ENCODE measurements at regions not wholly inside any gene's neighbourhood (a gene's known extent, or its start where the extent isn't known, plus 50 kb on each side); places are given as distances from the start of the nearest gene placed in this dataset.

- Histone ChIP-seq H3K27ac (no peak overlapping the region), H3K4me3 (no peak overlapping the region), H3K4me1 (no peaks in the 10 kb centered on the region), H3K9me3 (no peaks in the 10 kb centered on the region), H3K36me3 (no peaks in the 10 kb centered on the region), H3K27me3 (no peaks in the 10 kb centered on the region)
- DNase-seq, result no peak
- TF ChIP-seq CTCF (IDR thresholded peaks at IDR 0.05), result no peak
- intact Hi-C loops (cut with DNase I; ENCODE audit: low total_unique reads), result no loop called here
These were observed 568.2 kb upstream of the AMOT start for GRCh38 chrX:113408843-113409242.

GRCh38 chrX:113400193-113400704 is 559.6 kb upstream of the AMOT start:
- H3K36me3 ChIP-seq, result no peaks in the 10 kb centered on the region
- H3K4me1 ChIP-seq, result no peaks in the 10 kb centered on the region
- DNase-seq, result no peak
- no peaks in the 10 kb centered on the region for H3K9me3 ChIP-seq
- intact Hi-C loops (cut with DNase I; ENCODE audit: low total_unique reads), result no loop called here
- H3K27me3 ChIP-seq, result no peaks in the 10 kb centered on the region
- TF ChIP-seq CTCF (IDR thresholded peaks at IDR 0.05), result no peak
- H3K27ac ChIP-seq, result no peak overlapping the region
- H3K4me3 ChIP-seq, result no peak overlapping the region

- Histone ChIP-seq H3K27ac (no peak overlapping the region), H3K4me1 (no peaks in the 10 kb centered on the region), H3K36me3 (no peaks in the 10 kb centered on the region), H3K27me3 (no peaks in the 10 kb centered on the region), H3K9me3 (no peaks in the 10 kb centered on the region), H3K4me3 (no peak overlapping the region)
- TF ChIP-seq CTCF (IDR thresholded peaks at IDR 0.05), result no peak
- no peak for DNase-seq
- intact Hi-C loops (cut with DNase I; ENCODE audit: low total_unique reads), result no loop called here
These were observed 559.0 kb upstream of the AMOT start for GRCh38 chrX:113399506-113400192.

GRCh38 chrX:113392355-113392754 is 551.7 kb upstream of the AMOT start:
- TF ChIP-seq CTCF (IDR thresholded peaks at IDR 0.05), result no peak
- intact Hi-C loops (cut with DNase I; ENCODE audit: low total_unique reads), result no loop called here
- Histone ChIP-seq H3K27me3 (no peaks in the 10 kb centered on the region), H3K36me3 (no peaks in the 10 kb centered on the region), H3K9me3 (no peaks in the 10 kb centered on the region), H3K4me1 (no peaks in the 10 kb centered on the region), H3K27ac (no peak overlapping the region), H3K4me3 (no peak overlapping the region)
- no peak for DNase-seq

GRCh38 chrX:113391875-113392274 is 551.2 kb upstream of the AMOT start:
- no peak for TF ChIP-seq CTCF (IDR thresholded peaks at IDR 0.05)

More at GRCh38 chrX:113391875-113392274, 551.2 kb upstream of the AMOT start:
- DNase-seq, result no peak
- Histone ChIP-seq H3K4me3 (no peak overlapping the region), H3K27ac (no peak overlapping the region), H3K9me3 (no peaks in the 10 kb centered on the region), H3K27me3 (no peaks in the 10 kb centered on the region), H3K36me3 (no peaks in the 10 kb centered on the region), H3K4me1 (no peaks in the 10 kb centered on the region)
- intact Hi-C loops (cut with DNase I; ENCODE audit: low total_unique reads), result no loop called here

Measured in tibial artery (tissue), 4 donors.